T-helper 1 cell treated with Interleukin-12 subunit alpha and Interleukin-12 subunit beta and Interleukin-4 antibody, amounts not matched to agents 30 μg/mL and 1 μg/mL, for 36 hours (primary cell): ENCODE measurements at regions not wholly inside any gene's neighbourhood (a gene's known extent, or its start where the extent isn't known, plus 50 kb on each side); places are given as distances from the start of the nearest gene placed in this dataset.
"Not testable (repeated sequence)": the region's sequence is repeated elsewhere in the genome, so short reads cannot be mapped to it uniquely, and the experiment has no call there.

Source experiments
- H3K27ac Mint-ChIP-seq: one replicate; pipeline ENCODE4 v1.8.0; 2021; ENCODE audit warnings: mild to moderate bottlenecking, mixed read lengths
- H3K27me3 Mint-ChIP-seq: one replicate; pipeline ENCODE4 v1.8.0; 2021; ENCODE audit warnings: low read depth, mixed read lengths
- H3K36me3 Mint-ChIP-seq: one replicate; pipeline ENCODE4 v1.8.0; 2021; ENCODE audit warnings: low read depth, mixed read lengths
- H3K4me1 Mint-ChIP-seq: one replicate; pipeline ENCODE4 v1.8.0; 2021; ENCODE audit warnings: low read depth, mixed read lengths
- H3K4me3 Mint-ChIP-seq: one replicate; pipeline ENCODE4 v1.8.0; 2021; ENCODE audit warnings: mild to moderate bottlenecking, moderate library complexity, mixed read lengths
- H3K9me3 Mint-ChIP-seq: one replicate; pipeline ENCODE4 v1.8.0; 2021; ENCODE audit warnings: mixed read lengths

GRCh38 chr21:28877318-28877884 lies 115.3 kb downstream of the LTN1 start:
- H3K27me3 Mint-ChIP-seq = no peaks in the 10 kb centered on the region
- H3K27ac Mint-ChIP-seq = no peak overlapping the region
- no peak overlapping the region for H3K4me3 Mint-ChIP-seq
- peaks cover 30% of the 10 kb centered on the region for H3K36me3 Mint-ChIP-seq
- no peaks in the 10 kb centered on the region for H3K4me1 Mint-ChIP-seq
- no peaks in the 10 kb centered on the region for H3K9me3 Mint-ChIP-seq

- H3K4me1 Mint-ChIP-seq = no peaks in the 10 kb centered on the region
- H3K4me3 Mint-ChIP-seq = no peak overlapping the region
- H3K27me3 Mint-ChIP-seq = no peaks in the 10 kb centered on the region
- no peaks in the 10 kb centered on the region for H3K9me3 Mint-ChIP-seq
- H3K36me3 Mint-ChIP-seq = peaks cover 26% of the 10 kb centered on the region
- H3K27ac Mint-ChIP-seq = no peak overlapping the region
Observed at GRCh38 chr21:28875078-28875477, 117.6 kb downstream of the LTN1 start.

GRCh38 chr21:28872218-28872617 lies 120.5 kb downstream of the LTN1 start:
- Mint-ChIP-seq H3K36me3 (peaks cover 26% of the 10 kb centered on the region), H3K9me3 (no peaks in the 10 kb centered on the region), H3K4me1 (no peaks in the 10 kb centered on the region), H3K27ac (no peak overlapping the region), H3K4me3 (no peak overlapping the region), H3K27me3 (no peaks in the 10 kb centered on the region)

GRCh38 chr21:28871388-28872010 lies 121.2 kb downstream of the LTN1 start:
- Mint-ChIP-seq H3K27ac (no peak overlapping the region), H3K4me1 (no peaks in the 10 kb centered on the region), H3K27me3 (no peaks in the 10 kb centered on the region), H3K4me3 (no peak overlapping the region), H3K9me3 (no peaks in the 10 kb centered on the region), H3K36me3 (peaks cover 24% of the 10 kb centered on the region)

- no peak overlapping the region for H3K27ac Mint-ChIP-seq
- H3K9me3 Mint-ChIP-seq = no peaks in the 10 kb centered on the region
- H3K36me3 Mint-ChIP-seq = peaks cover 7% of the 10 kb centered on the region
- no peaks in the 10 kb centered on the region for H3K4me1 Mint-ChIP-seq
- no peak overlapping the region for H3K4me3 Mint-ChIP-seq
- no peaks in the 10 kb centered on the region for H3K27me3 Mint-ChIP-seq
Observed at GRCh38 chr21:28867401-28867800, 125.3 kb downstream of the LTN1 start.

GRCh38 chr21:28865488-28866186 lies 127.0 kb downstream of the LTN1 start:
- no peaks in the 10 kb centered on the region for H3K9me3 Mint-ChIP-seq
- H3K4me3 Mint-ChIP-seq = no peak overlapping the region
- no peak overlapping the region for H3K27ac Mint-ChIP-seq
- H3K27me3 Mint-ChIP-seq = no peaks in the 10 kb centered on the region
- H3K4me1 Mint-ChIP-seq = no peaks in the 10 kb centered on the region
- peaks cover 3% of the 10 kb centered on the region for H3K36me3 Mint-ChIP-seq

GRCh38 chr21:28858424-28858823 lies 134.3 kb downstream of the LTN1 start:
- no peaks in the 10 kb centered on the region for H3K4me1 Mint-ChIP-seq

GRCh38 chr21:28857752-28858151 lies 134.9 kb downstream of the LTN1 start:
- no peak overlapping the region for H3K4me3 Mint-ChIP-seq
- no peaks in the 10 kb centered on the region for H3K4me1 Mint-ChIP-seq
- peaks cover 5% of the 10 kb centered on the region for H3K9me3 Mint-ChIP-seq
- H3K27me3 Mint-ChIP-seq = no peaks in the 10 kb centered on the region
- H3K27ac Mint-ChIP-seq = no peak overlapping the region
- H3K36me3 Mint-ChIP-seq = peaks cover 2% of the 10 kb centered on the region

More at GRCh38 chr21:28858424-28858823, 134.3 kb downstream of the LTN1 start:
- peaks cover 3% of the 10 kb centered on the region for H3K36me3 Mint-ChIP-seq
- no peaks in the 10 kb centered on the region for H3K27me3 Mint-ChIP-seq
- peaks cover 5% of the 10 kb centered on the region for H3K9me3 Mint-ChIP-seq
- H3K4me3 Mint-ChIP-seq = no peak overlapping the region
- no peak overlapping the region for H3K27ac Mint-ChIP-seq

GRCh38 chr21:28856588-28857250 lies 136.0 kb downstream of the LTN1 start:
- Mint-ChIP-seq H3K9me3 (peaks cover 5% of the 10 kb centered on the region), H3K4me1 (no peaks in the 10 kb centered on the region), H3K4me3 (no peak overlapping the region), H3K27ac (no peak overlapping the region), H3K27me3 (no peaks in the 10 kb centered on the region), H3K36me3 (no peaks in the 10 kb centered on the region)

- H3K27ac Mint-ChIP-seq = no peak overlapping the region
- peaks cover 5% of the 10 kb centered on the region for H3K9me3 Mint-ChIP-seq
- no peaks in the 10 kb centered on the region for H3K27me3 Mint-ChIP-seq
- H3K4me3 Mint-ChIP-seq = no peak overlapping the region
- peaks cover 3% of the 10 kb centered on the region for H3K4me1 Mint-ChIP-seq
- no peaks in the 10 kb centered on the region for H3K36me3 Mint-ChIP-seq
Observed at GRCh38 chr21:28852706-28853105, 140.0 kb downstream of the LTN1 start.

- H3K4me3 Mint-ChIP-seq = no peak overlapping the region
- peaks cover 5% of the 10 kb centered on the region for H3K9me3 Mint-ChIP-seq
- H3K36me3 Mint-ChIP-seq = peaks cover 1% of the 10 kb centered on the region
- peaks cover 3% of the 10 kb centered on the region for H3K4me1 Mint-ChIP-seq
- no peak overlapping the region for H3K27ac Mint-ChIP-seq
- no peaks in the 10 kb centered on the region for H3K27me3 Mint-ChIP-seq
Observed at GRCh38 chr21:28851645-28852044, 141.0 kb downstream of the LTN1 start.

- not testable (repeated sequence) for H3K4me3 Mint-ChIP-seq, H3K27ac Mint-ChIP-seq, H3K27me3 Mint-ChIP-seq
- Mint-ChIP-seq H3K4me1 (peaks cover 37% of the 10 kb centered on the region), H3K9me3 (peaks cover 24% of the 10 kb centered on the region), H3K36me3 (peaks cover 20% of the 10 kb centered on the region)
Observed at GRCh38 chr21:28839237-28839636, 153.4 kb downstream of the LTN1 start.

GRCh38 chr21:28837426-28837825 lies 155.3 kb downstream of the LTN1 start:
- peaks cover 31% of the 10 kb centered on the region for H3K36me3 Mint-ChIP-seq

GRCh38 chr21:28836588-28836987 lies 156.1 kb downstream of the LTN1 start:
- peaks cover 61% of the 10 kb centered on the region for H3K4me1 Mint-ChIP-seq

More at GRCh38 chr21:28837426-28837825, 155.3 kb downstream of the LTN1 start:
- Mint-ChIP-seq H3K4me1 (peaks cover 56% of the 10 kb centered on the region), H3K9me3 (peaks cover 24% of the 10 kb centered on the region), H3K4me3 (peak overlapping the region; percentile 96), H3K27ac (peak overlapping the region; percentile 92)
- not testable (repeated sequence) for H3K27me3 Mint-ChIP-seq

More at GRCh38 chr21:28836588-28836987, 156.1 kb downstream of the LTN1 start:
- peak overlapping the region; percentile 98 for H3K27ac Mint-ChIP-seq
- H3K9me3 Mint-ChIP-seq = peaks cover 24% of the 10 kb centered on the region
- peaks cover 32% of the 10 kb centered on the region for H3K36me3 Mint-ChIP-seq
- H3K4me3 Mint-ChIP-seq = peak overlapping the region; percentile 96
- H3K27me3 Mint-ChIP-seq = not testable (repeated sequence)
